ENCODE measurements at regions not wholly inside any gene's neighbourhood (a gene's known extent, or its start where the extent isn't known, plus 50 kb on each side); places are given as distances from the start of the nearest gene placed in this dataset.

- Histone ChIP-seq H3K4me1 (ENCODE audit: control insufficient read depth in 1 of 2, insufficient read depth in 2 of 2, low read depth in 1 of 2, low read length in 1 of 2) (peaks cover 0 to 6% of the 10 kb centered on the region in 2 experiments; a peak in 1 of 4 replicates), H3K4me3 (ENCODE audit: low read depth in 2 of 2, low read length in 1 of 2) (no peak overlapping the region), H3K9ac (no peak overlapping the region), H3F3A (replicated peaks; ENCODE audit: insufficient read depth) (no peaks in the 10 kb centered on the region), H3K27ac (ENCODE audit: low read depth in 2 of 2, low read length in 1 of 2) (no peak overlapping the region), H3K9me2 (no peaks in the 10 kb centered on the region), H3K27me3 (ENCODE audit: insufficient read depth) (no peaks in the 10 kb centered on the region), H3K4me2 (no peak overlapping the region), H3K36me3 (replicated peaks in 1 of 2; ENCODE audit: control insufficient read depth in 1 of 2, insufficient read depth in 2 of 2, low read length in 1 of 2) (no peaks in the 10 kb centered on the region), H2AFZ (ENCODE audit: low read depth) (no peak overlapping the region), H3K9me3 (no peaks in the 10 kb centered on the region), H4K20me1 (ENCODE audit: insufficient read depth) (no peaks in the 10 kb centered on the region), H3K79me2 (ENCODE audit: insufficient read depth) (no peaks in the 10 kb centered on the region)
- CTCF ChIA-PET = no interaction called here
- POLR2A ChIA-PET = no interaction called here
- TF ChIP-seq, protein P1, sequence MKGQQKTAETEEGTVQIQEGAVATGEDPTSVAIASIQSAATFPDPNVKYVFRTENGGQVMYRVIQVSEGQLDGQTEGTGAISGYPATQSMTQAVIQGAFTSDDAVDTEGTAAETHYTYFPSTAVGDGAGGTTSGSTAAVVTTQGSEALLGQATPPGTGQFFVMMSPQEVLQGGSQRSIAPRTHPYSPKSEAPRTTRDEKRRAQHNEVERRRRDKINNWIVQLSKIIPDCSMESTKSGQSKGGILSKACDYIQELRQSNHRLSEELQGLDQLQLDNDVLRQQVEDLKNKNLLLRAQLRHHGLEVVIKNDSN (IDR thresholded peaks at IDR 0.05; ENCODE audit: borderline replicate concordance, low read depth) = no peak
- TF ChIP-seq SMC3 (IDR thresholded peaks at IDR 0.05; ENCODE audit: low read depth, low read length) (no peak), REST (IDR thresholded peaks at IDR 0.05; ENCODE audit: low read depth, low read length) (no peak), ELF1 (IDR thresholded peaks at IDR 0.05) (no peak), RCOR1 (IDR thresholded peaks at IDR 0.05; ENCODE audit: low read length) (no peak), FOSL2 (IDR thresholded peaks at IDR 0.05; ENCODE audit: borderline replicate concordance, low read depth) (no peak)
- WGBS (ENCODE audit: low lambda C conversion rate) = 81% methylated on average over 4 of the region's 4 CpGs
- DNase-seq = no peak
Measured at GRCh38 chr21:35244514-35244913, 195.4 kb upstream of the RUNX1 start.

DNA sequence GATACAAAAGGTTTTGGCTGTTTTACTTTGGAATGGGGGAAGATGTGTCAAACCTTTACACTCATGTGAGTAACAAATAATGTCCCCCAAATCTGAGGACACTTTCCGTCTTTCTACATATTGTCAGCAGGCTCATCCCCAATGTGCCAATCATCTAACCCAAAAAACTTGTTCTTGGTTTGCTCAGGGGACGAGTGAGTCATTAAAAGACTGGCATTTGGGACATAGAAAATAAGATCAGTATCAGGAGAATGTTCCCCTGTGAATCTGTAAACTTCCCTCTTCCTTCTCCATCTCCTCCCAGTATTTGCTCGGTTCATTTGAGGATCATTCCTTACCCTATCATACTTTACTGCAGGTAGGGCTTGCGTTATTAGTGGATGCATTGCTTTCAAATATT lies 194.1 kb upstream of the RUNX1 start:
- no peaks in the 10 kb centered on the region for H3K9me2 ChIP-seq
- H3K9me3 ChIP-seq = no peaks in the 10 kb centered on the region
- H3F3A ChIP-seq (replicated peaks; ENCODE audit: insufficient read depth) = no peaks in the 10 kb centered on the region
- H3K27ac ChIP-seq (ENCODE audit: low read depth in 2 of 2, low read length in 1 of 2) = no peak overlapping the region
- no peak overlapping the region for H3K9ac ChIP-seq
- WGBS (ENCODE audit: low lambda C conversion rate) = 82% methylated on average over 4 of the region's 4 CpGs
- CTCF ChIA-PET = no interaction called here
- POLR2A ChIA-PET = no interaction called here
- peaks cover 0 to 6% of the 10 kb centered on the region in 2 experiments; a peak in 1 of 4 replicates for H3K4me1 ChIP-seq (ENCODE audit: control insufficient read depth in 1 of 2, insufficient read depth in 2 of 2, low read depth in 1 of 2, low read length in 1 of 2)
- H3K27me3 ChIP-seq (ENCODE audit: insufficient read depth) = no peaks in the 10 kb centered on the region
- H3K36me3 ChIP-seq (replicated peaks in 1 of 2; ENCODE audit: control insufficient read depth in 1 of 2, insufficient read depth in 2 of 2, low read length in 1 of 2) = no peaks in the 10 kb centered on the region
- H2AFZ ChIP-seq (ENCODE audit: low read depth) = no peak overlapping the region
- H3K4me2 ChIP-seq = no peak overlapping the region
- H3K79me2 ChIP-seq (ENCODE audit: insufficient read depth) = no peaks in the 10 kb centered on the region
- no peak overlapping the region for H3K4me3 ChIP-seq (ENCODE audit: low read depth in 2 of 2, low read length in 1 of 2)
- no peak for DNase-seq
- no peaks in the 10 kb centered on the region for H4K20me1 ChIP-seq (ENCODE audit: insufficient read depth)
- TF ChIP-seq JUND (IDR thresholded peaks at IDR 0.05) (no peak), REST (IDR thresholded peaks at IDR 0.05; ENCODE audit: low read depth, low read length) (no peak), ELF1 (IDR thresholded peaks at IDR 0.05) (no peak), USF2 (IDR thresholded peaks at IDR 0.05; ENCODE audit: borderline replicate concordance, low read depth, low read length) (no peak), RFX5 (IDR thresholded peaks at IDR 0.05; ENCODE audit: low read length) (no peak), POLR2AphosphoS5 (IDR thresholded peaks at IDR 0.05; ENCODE audit: low read depth, low read length) (no peak), NFIC (IDR thresholded peaks at IDR 0.05; ENCODE audit: borderline replicate concordance) (no peak), TEAD4 (IDR thresholded peaks at IDR 0.05; ENCODE audit: borderline replicate concordance, insufficient read depth) (no peak), EZH2phosphoT487 (IDR thresholded peaks at IDR 0.05; ENCODE audit: borderline replicate concordance, low read depth) (no peak), CHD2 (IDR thresholded peaks at IDR 0.05; ENCODE audit: low read length, partially characterized antibody) (no peak)
- TF ChIP-seq, protein P1 (IDR thresholded peaks at IDR 0.05; ENCODE audit: borderline replicate concordance, low read depth) = no peak
- TF ChIP-seq, protein P2, sequence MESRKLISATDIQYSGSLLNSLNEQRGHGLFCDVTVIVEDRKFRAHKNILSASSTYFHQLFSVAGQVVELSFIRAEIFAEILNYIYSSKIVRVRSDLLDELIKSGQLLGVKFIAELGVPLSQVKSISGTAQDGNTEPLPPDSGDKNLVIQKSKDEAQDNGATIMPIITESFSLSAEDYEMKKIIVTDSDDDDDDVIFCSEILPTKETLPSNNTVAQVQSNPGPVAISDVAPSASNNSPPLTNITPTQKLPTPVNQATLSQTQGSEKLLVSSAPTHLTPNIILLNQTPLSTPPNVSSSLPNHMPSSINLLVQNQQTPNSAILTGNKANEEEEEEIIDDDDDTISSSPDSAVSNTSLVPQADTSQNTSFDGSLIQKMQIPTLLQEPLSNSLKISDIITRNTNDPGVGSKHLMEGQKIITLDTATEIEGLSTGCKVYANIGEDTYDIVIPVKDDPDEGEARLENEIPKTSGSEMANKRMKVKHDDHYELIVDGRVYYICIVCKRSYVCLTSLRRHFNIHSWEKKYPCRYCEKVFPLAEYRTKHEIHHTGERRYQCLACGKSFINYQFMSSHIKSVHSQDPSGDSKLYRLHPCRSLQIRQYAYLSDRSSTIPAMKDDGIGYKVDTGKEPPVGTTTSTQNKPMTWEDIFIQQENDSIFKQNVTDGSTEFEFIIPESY (IDR thresholded peaks at IDR 0.05; ENCODE audit: borderline replicate concordance, low read depth) = no peak

Data from SK-N-SH (cell line).